ENCODE measurements at regions not wholly inside any gene's neighbourhood (a gene's known extent, or its start where the extent isn't known, plus 50 kb on each side); places are given as distances from the start of the nearest gene placed in this dataset.

- TF ChIP-seq YY1 (IDR thresholded peaks at IDR 0.05; ENCODE audit: insufficient read depth, insufficient read length) (no peak), SUZ12 (IDR thresholded peaks at IDR 0.05; ENCODE audit: extremely low read depth, insufficient read depth, insufficient read length) (no peak), ZNF274 (IDR thresholded peaks at IDR 0.05; ENCODE audit: low read depth, low read length) (no peak)
These were observed 360.5 kb upstream of the ALCAM start for GRCh38 chr3:105006164-105006563.
